RWPE1 (cell line): ENCODE measurements at regions not wholly inside any gene's neighbourhood (a gene's known extent, or its start where the extent isn't known, plus 50 kb on each side); places are given as distances from the start of the nearest gene placed in this dataset.

Experiments
- CTCF ChIA-PET: fragments of 350-600 bp; sonication (Branson Sonifier 250); formaldehyde crosslinking; extraction: SDS; loops from one replicate; lab custom pipeline; 2021; lab: Yijun Ruan, JAX
- POLR2A ChIA-PET: fragments of 400-600 bp; formaldehyde crosslinking; extraction: SDS; loops from one replicate; lab custom pipeline; 2020; ENCODE audit warnings: antibody characterized with exemption; ENCODE audit not compliant: low non-redundant PET; lab: Yijun Ruan, JAX
- DNase-seq: peaks from one replicate; pipeline ENCODE4 v3.0.0; 2012; ENCODE audit warnings: low spot score
- H3K27ac ChIP-seq: fragments of 450-650 bp; 2 replicates; pipeline ENCODE4 v1.5.1; 2017
- TF ChIP-seq, protein P1 (sequence below): fragments of 450-650 bp; conservative IDR thresholded peaks from 2 replicates; pipeline ENCODE4 v1.5.1; 2017; ENCODE audit warnings: low read depth, mild to moderate bottlenecking

- no peak overlapping the region for H3K27ac ChIP-seq
- CTCF ChIA-PET, result interaction anchor here (0.6 kb wide), 1 partner anchor 123 kb away, joined by 3 read pairs; no protein-coding TSS in a partner anchor
- POLR2A ChIA-PET, result no interaction called here
- no peak for DNase-seq
- TF ChIP-seq, protein P1, sequence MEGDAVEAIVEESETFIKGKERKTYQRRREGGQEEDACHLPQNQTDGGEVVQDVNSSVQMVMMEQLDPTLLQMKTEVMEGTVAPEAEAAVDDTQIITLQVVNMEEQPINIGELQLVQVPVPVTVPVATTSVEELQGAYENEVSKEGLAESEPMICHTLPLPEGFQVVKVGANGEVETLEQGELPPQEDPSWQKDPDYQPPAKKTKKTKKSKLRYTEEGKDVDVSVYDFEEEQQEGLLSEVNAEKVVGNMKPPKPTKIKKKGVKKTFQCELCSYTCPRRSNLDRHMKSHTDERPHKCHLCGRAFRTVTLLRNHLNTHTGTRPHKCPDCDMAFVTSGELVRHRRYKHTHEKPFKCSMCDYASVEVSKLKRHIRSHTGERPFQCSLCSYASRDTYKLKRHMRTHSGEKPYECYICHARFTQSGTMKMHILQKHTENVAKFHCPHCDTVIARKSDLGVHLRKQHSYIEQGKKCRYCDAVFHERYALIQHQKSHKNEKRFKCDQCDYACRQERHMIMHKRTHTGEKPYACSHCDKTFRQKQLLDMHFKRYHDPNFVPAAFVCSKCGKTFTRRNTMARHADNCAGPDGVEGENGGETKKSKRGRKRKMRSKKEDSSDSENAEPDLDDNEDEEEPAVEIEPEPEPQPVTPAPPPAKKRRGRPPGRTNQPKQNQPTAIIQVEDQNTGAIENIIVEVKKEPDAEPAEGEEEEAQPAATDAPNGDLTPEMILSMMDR, result no peak
Observed at GRCh38 chr14:96975116-96975515, 177.9 kb downstream of the VRK1 start.

DNA sequence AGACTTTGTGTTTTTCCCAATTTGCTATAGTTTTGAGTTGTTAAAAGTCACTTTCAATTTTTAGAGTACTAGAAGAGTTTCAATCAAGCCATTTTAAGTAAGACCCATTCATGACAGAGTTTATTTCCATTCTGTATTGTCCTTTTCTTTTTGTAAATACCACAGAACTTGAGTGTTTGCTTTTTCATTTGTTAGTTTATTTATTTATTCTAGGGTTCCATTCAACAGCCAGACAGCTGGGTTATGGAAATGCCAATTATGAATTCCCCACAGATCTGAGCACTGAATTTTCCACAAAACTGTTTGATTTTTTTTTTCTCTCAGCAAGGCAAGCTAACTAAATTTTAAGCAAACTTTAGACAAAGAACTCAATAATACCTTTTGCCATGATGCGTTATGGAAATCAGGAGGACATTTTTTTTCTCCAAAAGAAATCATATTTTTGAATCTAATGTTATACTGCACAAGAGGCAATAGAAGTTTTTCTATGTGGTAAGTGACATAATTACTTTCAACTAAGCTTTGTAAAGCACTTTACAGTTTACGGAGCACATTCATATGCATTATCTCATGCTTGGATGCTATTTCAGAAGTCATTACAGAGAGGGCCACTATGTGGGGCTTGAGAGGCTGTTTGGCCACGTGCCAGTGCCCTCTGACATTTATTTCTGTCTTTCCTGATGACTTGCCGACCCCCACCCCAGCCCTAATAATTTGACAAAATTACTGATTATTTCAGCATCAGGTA lies 181.5 kb downstream of the VRK1 start:
- POLR2A ChIA-PET, result no interaction called here
- DNase-seq, result no peak
- no peak overlapping the region for H3K27ac ChIP-seq
- CTCF ChIA-PET, result no interaction called here
- TF ChIP-seq, protein P1, result no peak

DNA sequence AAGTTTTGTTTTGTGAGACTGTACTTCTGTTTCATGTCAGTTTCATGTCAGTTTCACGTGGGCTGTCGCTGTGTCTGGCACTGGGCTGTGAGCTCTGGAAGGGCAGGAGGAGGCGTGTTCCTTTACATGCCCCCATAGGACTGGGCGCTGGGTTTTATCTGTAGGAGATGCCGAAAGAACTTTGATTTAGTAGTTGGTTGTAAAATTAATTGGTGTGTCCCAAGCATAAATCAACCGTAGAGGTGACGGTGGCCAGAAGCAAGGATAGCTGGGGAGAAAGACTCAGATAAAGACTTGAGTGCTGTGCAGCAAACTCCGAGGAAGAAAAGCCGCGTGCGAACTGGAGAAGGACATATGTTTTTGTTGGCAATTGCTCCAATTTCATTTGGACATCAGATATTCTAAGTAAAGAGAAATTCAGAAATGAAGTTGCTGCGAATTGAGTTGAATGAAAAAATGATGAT lies 182.5 kb downstream of the VRK1 start:
- TF ChIP-seq, protein P1, result no peak
- no peak for DNase-seq
- no peak overlapping the region for H3K27ac ChIP-seq
- CTCF ChIA-PET, result interaction anchor here (0.7 kb wide), 1 partner anchor 1120 kb away, joined by 3 read pairs; no protein-coding TSS in a partner anchor
- POLR2A ChIA-PET, result no interaction called here

DNA sequence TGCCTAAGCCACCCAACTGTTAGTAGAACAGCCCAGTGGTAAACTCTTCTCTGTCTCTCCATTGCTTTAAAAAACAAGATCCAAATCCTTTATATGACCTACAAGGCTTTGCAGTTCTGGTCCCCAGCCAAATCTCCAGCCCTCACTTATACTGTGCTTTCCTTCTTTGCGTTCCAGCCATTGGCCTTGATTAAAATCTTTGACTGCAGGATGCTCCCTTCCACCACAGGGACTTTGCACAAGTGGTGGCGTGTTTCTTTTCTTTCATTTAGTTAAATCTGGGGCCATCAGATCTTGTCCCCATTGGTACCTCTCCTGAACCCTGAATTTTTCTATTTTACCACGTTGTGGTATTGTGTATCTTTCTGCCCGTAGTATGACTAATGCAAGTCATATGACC lies 183.7 kb downstream of the VRK1 start:
- no peak for DNase-seq
- ChIA-PET CTCF (no interaction called here), POLR2A (no interaction called here)
- TF ChIP-seq, protein P1, result no peak
- no peak overlapping the region for H3K27ac ChIP-seq

DNA sequence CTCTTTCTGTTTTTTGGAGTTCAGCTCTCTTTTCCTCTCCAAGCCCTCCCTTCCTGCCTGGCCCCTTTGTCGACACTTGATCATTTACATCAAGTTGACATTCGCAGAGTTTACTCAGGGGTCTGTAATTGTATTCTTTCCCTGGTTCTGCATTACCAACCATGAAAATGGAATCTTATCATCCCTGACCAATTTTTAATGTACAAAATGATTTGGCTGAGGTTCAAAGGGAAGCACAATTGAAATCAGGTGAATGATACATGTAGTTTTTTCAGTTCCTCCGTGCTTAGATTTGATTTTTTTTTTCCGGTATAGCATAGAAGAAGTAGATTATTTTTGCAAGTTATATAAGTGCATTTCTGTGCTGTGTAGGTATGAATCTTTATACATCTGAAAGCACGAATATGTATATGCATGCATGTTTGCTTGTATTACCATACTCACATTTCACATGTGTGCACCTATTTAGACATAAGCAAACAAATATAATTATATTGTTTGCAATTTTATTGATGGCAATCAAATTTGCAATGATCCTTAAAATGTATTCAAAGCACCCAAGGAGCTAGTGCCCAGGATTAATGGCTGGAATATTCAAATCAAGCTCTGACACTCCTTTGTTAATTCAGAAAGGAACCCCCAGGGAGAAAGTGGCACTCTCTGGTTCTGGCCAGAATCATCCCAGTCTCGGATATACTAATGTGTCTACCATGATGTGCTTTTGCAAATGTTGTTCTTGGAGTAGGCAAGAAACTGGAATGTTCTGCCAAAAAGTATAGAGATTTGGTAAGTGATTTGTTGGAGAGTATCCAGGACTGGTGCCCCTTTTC lies 189.3 kb downstream of the VRK1 start:
- TF ChIP-seq, protein P1, result no peak
- CTCF ChIA-PET, result no interaction called here

DNA sequence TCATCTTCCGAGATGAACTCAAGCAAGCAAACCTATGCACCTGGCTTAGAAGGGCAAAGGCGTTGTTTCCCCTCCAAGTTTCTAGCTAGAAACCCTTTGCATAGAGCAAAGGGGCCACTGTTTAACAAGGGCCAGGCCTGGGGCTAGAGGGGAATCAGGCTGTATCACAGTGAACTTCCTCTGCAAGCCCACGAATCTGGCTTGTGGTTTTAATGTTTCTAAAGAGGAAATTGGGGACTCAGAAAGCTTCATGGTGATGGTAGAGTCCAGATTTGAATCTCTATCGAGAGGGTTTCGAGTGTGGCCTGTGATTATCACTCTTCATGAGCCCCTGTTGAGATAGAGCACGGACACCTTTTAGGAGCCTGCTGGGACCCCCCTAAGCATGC lies 189.9 kb downstream of the VRK1 start:
- DNase-seq, result no peak
- H3K27ac ChIP-seq, result no peak overlapping the region
- ChIA-PET CTCF (no interaction called here), POLR2A (no interaction called here)
- TF ChIP-seq, protein P1, result no peak

More for the DNA sequence above, 189.3 kb downstream of the VRK1 start:
- DNase-seq, result no peak
- no peak overlapping the region for H3K27ac ChIP-seq
- POLR2A ChIA-PET, result no interaction called here
